ENCODE measurements at regions not wholly inside any gene's neighbourhood (a gene's known extent, or its start where the extent isn't known, plus 50 kb on each side); places are given as distances from the start of the nearest gene placed in this dataset.

DNA sequence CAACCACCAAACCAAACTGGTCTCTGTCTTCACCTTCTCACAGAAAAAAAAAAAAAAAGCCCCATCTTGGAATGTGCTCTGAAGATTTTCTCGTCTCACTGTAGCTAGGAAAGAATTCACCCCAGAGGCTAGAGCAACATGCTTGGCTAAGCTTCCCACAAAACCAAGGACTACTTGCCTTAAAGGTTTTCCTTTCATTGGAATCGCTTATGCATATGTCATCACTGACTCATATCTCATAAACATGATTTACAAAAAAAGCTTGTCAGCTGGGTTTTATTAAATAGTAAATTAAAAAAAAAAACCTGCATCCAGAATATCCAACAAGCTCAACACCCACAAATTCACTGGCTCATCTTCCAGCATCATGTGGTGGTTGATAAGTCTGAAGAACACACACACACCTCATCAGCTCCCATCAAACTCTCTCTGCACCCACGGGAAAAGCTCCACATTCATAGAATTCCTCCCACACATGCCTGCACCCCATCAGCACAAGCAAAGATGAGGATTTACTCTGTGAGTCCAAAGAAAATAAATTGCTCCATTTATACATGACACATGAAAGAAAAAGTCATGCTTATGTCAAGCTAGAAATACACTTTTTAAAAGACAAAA, 182.0 kb upstream of the TRIB2 start:
- DNase-seq (ENCODE audit: low spot score, unreplicated experiment): no peak
- Mint-ChIP-seq H3K9me3 (ENCODE audit: low read depth) (no peaks in the 10 kb centered on the region), H3K27ac (no peak overlapping the region), H3K27me3 (peaks cover 7% of the 10 kb centered on the region), H3K4me3 (ENCODE audit: low read depth) (no peak overlapping the region), H3K36me3 (ENCODE audit: insufficient read depth) (no peaks in the 10 kb centered on the region), H3K4me1 (ENCODE audit: low read depth) (peaks cover 18% of the 10 kb centered on the region)
- TF ChIP-seq, protein P1, sequence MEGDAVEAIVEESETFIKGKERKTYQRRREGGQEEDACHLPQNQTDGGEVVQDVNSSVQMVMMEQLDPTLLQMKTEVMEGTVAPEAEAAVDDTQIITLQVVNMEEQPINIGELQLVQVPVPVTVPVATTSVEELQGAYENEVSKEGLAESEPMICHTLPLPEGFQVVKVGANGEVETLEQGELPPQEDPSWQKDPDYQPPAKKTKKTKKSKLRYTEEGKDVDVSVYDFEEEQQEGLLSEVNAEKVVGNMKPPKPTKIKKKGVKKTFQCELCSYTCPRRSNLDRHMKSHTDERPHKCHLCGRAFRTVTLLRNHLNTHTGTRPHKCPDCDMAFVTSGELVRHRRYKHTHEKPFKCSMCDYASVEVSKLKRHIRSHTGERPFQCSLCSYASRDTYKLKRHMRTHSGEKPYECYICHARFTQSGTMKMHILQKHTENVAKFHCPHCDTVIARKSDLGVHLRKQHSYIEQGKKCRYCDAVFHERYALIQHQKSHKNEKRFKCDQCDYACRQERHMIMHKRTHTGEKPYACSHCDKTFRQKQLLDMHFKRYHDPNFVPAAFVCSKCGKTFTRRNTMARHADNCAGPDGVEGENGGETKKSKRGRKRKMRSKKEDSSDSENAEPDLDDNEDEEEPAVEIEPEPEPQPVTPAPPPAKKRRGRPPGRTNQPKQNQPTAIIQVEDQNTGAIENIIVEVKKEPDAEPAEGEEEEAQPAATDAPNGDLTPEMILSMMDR (IDR thresholded peaks at IDR 0.05; ENCODE audit: unreplicated experiment): no peak

DNA sequence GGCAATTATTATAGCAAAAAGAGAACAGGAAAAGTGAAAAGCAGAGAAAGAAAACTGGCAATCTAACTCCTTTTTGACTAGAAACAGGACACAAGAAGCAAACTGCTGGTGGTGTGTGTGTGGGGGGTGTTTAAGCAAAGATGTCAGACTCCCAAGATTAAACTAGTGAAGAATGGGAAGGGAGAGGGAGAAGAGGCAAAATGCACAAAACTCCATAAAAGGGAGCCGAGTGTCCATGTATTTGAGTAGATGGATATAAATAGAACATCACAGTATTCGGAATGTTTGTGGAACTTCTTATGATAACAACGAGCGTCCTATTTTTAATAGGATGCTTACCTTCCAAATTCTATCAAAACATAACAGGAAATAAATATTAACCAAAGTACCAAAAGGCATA, 179.8 kb upstream of the TRIB2 start:
- peaks cover 21% of the 10 kb centered on the region for H3K4me1 Mint-ChIP-seq (ENCODE audit: low read depth)

DNA sequence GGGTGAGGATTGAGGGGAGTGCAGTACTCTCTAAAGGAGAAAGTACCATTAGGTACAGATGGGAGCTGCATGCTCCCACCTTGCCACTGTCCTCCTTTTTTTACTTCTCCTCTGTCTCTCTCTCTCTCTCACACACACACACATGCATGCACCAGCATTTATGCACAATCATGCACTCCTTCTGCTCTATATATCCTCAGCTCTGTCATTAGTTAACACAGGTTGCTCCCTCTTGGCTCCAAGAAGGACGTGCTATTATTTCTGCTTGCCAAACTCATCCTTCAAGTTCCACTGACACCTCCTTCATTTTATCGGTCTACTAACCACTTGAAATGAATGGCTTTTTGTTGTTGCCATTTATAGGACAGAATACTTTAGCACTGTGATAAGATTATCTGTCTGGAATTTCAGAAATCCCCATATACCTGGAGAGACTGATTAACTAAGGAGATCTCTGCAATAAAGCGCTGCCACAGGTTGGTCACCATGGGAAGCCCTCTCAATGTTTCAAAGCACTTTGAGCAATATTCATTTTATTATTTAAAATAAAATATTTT, 178.5 kb upstream of the TRIB2 start:
- no peak for DNase-seq (ENCODE audit: low spot score, unreplicated experiment)
- Mint-ChIP-seq H3K36me3 (ENCODE audit: insufficient read depth) (no peaks in the 10 kb centered on the region), H3K4me3 (ENCODE audit: low read depth) (no peak overlapping the region), H3K9me3 (ENCODE audit: low read depth) (no peaks in the 10 kb centered on the region), H3K4me1 (ENCODE audit: low read depth) (peaks cover 21% of the 10 kb centered on the region), H3K27me3 (peaks cover 6% of the 10 kb centered on the region), H3K27ac (no peak overlapping the region)
- TF ChIP-seq, protein P1 (IDR thresholded peaks at IDR 0.05; ENCODE audit: unreplicated experiment): no peak

More for the DNA sequence above, 179.8 kb upstream of the TRIB2 start:
- no peak for DNase-seq (ENCODE audit: low spot score, unreplicated experiment)
- TF ChIP-seq, protein P1 (IDR thresholded peaks at IDR 0.05; ENCODE audit: unreplicated experiment): no peak
- no peaks in the 10 kb centered on the region for H3K36me3 Mint-ChIP-seq (ENCODE audit: insufficient read depth)
- peaks cover 7% of the 10 kb centered on the region for H3K27me3 Mint-ChIP-seq
- H3K9me3 Mint-ChIP-seq (ENCODE audit: low read depth): no peaks in the 10 kb centered on the region
- H3K27ac Mint-ChIP-seq: no peak overlapping the region
- H3K4me3 Mint-ChIP-seq (ENCODE audit: low read depth): no peak overlapping the region

DNA sequence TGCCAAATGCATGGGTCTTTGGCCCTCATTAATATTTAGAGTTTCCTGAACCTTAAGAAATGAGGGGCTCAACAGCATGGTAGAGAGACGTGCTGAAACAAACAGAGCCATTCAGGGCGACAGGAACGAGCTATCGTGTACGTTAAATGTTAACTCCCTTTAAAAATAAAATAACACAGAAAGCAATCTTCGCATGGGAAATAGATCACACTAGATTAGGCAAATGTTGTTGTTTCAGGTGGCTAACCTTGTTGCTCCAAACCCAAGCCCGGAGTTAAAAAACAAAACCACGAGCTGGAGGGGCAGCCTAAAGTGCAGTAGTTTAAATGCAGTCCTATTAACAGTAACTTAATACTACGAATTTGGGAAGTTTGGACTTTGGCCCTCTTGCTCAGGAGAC, 177.4 kb upstream of the TRIB2 start:
- DNase-seq (ENCODE audit: low spot score, unreplicated experiment): no peak
- Mint-ChIP-seq H3K27ac (no peak overlapping the region), H3K4me1 (ENCODE audit: low read depth) (peaks cover 21% of the 10 kb centered on the region), H3K36me3 (ENCODE audit: insufficient read depth) (no peaks in the 10 kb centered on the region), H3K27me3 (peaks cover 3% of the 10 kb centered on the region), H3K9me3 (ENCODE audit: low read depth) (no peaks in the 10 kb centered on the region), H3K4me3 (ENCODE audit: low read depth) (no peak overlapping the region)
- TF ChIP-seq, protein P1 (IDR thresholded peaks at IDR 0.05; ENCODE audit: unreplicated experiment): no peak

DNA sequence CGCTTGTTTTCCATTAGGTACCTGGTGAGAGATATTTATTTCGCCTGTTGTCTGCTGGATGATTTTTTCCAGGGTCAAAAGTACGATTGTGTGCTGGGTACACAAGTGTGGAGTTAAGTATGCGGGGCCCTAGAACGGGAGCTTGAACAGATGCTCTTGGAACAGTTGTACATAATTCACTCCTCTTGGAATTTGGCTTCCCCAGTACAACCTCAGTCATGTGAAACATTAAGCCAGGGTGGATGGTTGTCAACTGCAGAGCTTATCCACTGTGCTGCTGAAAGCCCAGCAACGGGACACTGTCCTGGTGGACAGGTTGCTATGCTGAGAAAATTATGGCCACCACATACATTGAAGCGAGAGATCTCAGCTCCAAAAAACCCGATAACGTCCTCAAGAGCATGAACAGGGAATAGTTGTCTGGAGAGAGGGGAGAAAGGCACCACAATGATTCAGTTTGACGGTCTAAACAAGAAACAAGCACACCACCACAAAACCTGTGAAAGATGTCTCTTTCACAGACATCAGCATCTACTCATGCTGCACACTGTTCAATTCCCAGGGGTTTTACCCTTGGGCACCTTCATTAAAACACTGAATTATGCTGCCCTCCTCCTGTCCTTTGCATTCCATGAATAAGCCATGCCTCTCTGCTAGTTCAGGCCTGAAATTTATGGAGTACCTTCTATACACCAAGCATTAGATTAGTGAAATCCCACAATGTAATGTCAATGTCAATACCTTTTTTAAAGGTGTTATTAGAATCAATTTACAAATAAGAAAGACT, 176.8 kb upstream of the TRIB2 start:
- DNase-seq (ENCODE audit: low spot score, unreplicated experiment): no peak
- TF ChIP-seq, protein P1 (IDR thresholded peaks at IDR 0.05; ENCODE audit: unreplicated experiment): no peak
- H3K4me1 Mint-ChIP-seq (ENCODE audit: low read depth): peaks cover 21% of the 10 kb centered on the region
- H3K9me3 Mint-ChIP-seq (ENCODE audit: low read depth): no peaks in the 10 kb centered on the region
- no peaks in the 10 kb centered on the region for H3K36me3 Mint-ChIP-seq (ENCODE audit: insufficient read depth)
- H3K27me3 Mint-ChIP-seq: peaks cover 3% of the 10 kb centered on the region
- H3K27ac Mint-ChIP-seq: no peak overlapping the region
- no peak overlapping the region for H3K4me3 Mint-ChIP-seq (ENCODE audit: low read depth)

All from progenitor cell of endocrine pancreas (in vitro differentiated cells).